ENCODE measurements at regions not wholly inside any gene's neighbourhood (a gene's known extent, or its start where the extent isn't known, plus 50 kb on each side); places are given as distances from the start of the nearest gene placed in this dataset.

GRCh38 chr7:51636503-51636902 lies 319.9 kb upstream of the COBL start:
- TF ChIP-seq, protein P1, sequence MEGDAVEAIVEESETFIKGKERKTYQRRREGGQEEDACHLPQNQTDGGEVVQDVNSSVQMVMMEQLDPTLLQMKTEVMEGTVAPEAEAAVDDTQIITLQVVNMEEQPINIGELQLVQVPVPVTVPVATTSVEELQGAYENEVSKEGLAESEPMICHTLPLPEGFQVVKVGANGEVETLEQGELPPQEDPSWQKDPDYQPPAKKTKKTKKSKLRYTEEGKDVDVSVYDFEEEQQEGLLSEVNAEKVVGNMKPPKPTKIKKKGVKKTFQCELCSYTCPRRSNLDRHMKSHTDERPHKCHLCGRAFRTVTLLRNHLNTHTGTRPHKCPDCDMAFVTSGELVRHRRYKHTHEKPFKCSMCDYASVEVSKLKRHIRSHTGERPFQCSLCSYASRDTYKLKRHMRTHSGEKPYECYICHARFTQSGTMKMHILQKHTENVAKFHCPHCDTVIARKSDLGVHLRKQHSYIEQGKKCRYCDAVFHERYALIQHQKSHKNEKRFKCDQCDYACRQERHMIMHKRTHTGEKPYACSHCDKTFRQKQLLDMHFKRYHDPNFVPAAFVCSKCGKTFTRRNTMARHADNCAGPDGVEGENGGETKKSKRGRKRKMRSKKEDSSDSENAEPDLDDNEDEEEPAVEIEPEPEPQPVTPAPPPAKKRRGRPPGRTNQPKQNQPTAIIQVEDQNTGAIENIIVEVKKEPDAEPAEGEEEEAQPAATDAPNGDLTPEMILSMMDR (tag by site-specific recombination; IDR thresholded peaks at IDR 0.05): no peak
- TF ChIP-seq ZNF426 (tag by site-specific recombination; IDR thresholded peaks at IDR 0.05) (no peak), ZNF169 (tag by site-specific recombination; IDR thresholded peaks at IDR 0.05) (no peak)

Measured in HEK293 (cell line).